ENCODE measurements at regions not wholly inside any gene's neighbourhood (a gene's known extent, or its start where the extent isn't known, plus 50 kb on each side); places are given as distances from the start of the nearest gene placed in this dataset.
"Not testable (repeated sequence)": the region's sequence is repeated elsewhere in the genome, so short reads cannot be mapped to it uniquely, and the experiment has no call there.

DNA sequence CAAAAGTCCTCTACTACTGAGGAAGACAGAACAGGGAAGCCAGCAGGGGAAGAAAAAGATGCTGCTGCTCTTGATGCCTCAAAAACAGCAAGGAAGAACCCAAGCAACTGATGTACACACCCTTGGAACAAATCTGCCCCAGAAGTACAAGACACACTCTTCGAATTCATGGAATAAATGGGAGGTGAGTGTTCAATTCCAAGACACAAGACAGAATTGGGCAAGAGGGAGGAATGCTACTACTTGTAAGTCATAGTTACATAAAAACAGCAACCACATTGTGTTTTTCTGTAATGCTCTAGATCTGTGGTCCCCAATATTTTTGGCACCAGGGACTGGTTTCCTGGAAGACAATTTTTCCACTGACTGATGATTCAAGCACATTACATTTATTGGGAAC, 58.0 kb upstream of the H2AZ1 start:
- ATAC-seq (ENCODE audit: low read depth) (no peak), DNase-seq (no peak)
- Mint-ChIP-seq H3K4me3 (no peak overlapping the region), H3K9me3 (no peaks in the 10 kb centered on the region), H3K36me3 (ENCODE audit: low read depth) (no peaks in the 10 kb centered on the region), H3K27ac (no peak overlapping the region), H3K4me1 (no peaks in the 10 kb centered on the region), H3K27me3 (peaks cover 3% of the 10 kb centered on the region)
- POLR2A ChIA-PET, result no interaction called here
- TF ChIP-seq, protein P1, sequence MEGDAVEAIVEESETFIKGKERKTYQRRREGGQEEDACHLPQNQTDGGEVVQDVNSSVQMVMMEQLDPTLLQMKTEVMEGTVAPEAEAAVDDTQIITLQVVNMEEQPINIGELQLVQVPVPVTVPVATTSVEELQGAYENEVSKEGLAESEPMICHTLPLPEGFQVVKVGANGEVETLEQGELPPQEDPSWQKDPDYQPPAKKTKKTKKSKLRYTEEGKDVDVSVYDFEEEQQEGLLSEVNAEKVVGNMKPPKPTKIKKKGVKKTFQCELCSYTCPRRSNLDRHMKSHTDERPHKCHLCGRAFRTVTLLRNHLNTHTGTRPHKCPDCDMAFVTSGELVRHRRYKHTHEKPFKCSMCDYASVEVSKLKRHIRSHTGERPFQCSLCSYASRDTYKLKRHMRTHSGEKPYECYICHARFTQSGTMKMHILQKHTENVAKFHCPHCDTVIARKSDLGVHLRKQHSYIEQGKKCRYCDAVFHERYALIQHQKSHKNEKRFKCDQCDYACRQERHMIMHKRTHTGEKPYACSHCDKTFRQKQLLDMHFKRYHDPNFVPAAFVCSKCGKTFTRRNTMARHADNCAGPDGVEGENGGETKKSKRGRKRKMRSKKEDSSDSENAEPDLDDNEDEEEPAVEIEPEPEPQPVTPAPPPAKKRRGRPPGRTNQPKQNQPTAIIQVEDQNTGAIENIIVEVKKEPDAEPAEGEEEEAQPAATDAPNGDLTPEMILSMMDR (IDR thresholded peaks at IDR 0.05), result no peak
- intact Hi-C loops (cut with micrococcal nuclease), result no loop called here
- CTCF ChIA-PET, result no interaction called here

DNA sequence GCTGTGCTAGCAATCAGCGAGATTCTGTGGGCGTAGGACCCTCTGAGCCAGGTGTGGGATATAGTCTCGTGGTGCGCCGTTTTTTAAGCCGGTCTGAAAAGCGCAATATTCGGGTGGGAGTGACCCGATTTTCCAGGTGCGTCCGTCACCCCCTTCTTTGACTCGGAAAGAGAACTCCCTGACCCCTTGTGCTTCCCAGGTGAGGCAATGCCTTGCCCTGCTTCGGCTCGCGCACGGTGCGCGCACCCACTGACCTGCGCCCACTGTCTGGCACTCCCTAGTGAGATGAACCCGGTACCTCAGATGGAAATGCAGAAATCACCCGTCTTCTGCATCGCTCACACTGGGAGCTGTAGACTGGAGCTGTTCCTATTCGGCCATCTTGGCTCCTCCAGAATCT, 56.1 kb upstream of the H2AZ1 start:
- intact Hi-C loops (cut with micrococcal nuclease); H3K36me3 Mint-ChIP-seq (ENCODE audit: low read depth); H3K4me3 Mint-ChIP-seq; H3K27ac Mint-ChIP-seq; H3K27me3 Mint-ChIP-seq; POLR2A ChIA-PET; H3K4me1 Mint-ChIP-seq; ATAC-seq (ENCODE audit: low read depth); H3K9me3 Mint-ChIP-seq; CTCF ChIA-PET; DNase-seq: not testable (repeated sequence)
